ENCODE measurements at regions not wholly inside any gene's neighbourhood (a gene's known extent, or its start where the extent isn't known, plus 50 kb on each side); places are given as distances from the start of the nearest gene placed in this dataset.

DNA sequence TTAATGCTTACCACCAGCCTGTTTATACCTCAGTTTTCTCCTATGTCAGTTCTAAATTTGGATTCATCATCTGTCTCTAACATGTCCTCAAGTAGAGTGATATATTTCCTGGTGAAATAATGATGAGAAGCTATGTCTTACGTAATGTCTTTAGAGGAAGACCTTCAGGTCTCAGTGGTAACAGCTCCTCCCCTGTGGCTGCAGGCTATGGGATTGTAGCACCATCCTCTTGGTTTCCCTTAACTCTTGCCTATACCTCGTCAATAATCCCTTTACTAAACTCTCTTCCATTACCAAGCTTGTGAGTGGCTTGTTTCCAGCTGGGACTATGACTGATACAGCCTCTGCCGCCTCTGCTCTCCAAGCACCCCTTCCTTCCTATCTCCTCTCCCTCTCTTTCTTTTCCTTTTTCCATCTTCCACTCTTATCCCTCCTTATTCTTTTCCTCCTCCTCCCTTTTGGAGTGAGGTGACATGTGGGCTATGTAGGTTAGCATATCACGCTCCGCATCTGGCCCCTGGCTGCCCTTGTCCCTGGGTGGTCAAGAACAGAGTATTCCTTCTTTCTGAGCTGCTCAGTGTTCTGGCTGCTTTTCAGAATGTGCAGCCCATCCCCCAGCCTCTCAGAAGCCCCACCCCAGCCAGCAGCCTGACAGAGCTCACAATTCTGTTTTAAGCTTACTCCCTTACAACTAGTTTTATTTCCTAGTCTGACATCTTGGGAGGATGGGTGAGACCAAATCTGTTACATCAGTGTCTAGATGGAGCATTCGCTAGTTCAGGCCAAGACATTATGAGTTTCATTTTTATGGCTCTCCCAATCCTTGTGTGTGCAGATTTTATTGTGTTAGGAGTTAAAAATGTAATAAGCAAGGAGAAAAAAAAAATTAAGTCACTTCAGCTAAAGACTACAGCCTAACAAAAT lies 75.0 kb upstream of the RNU6-1 start:
- TF ChIP-seq, protein P1, sequence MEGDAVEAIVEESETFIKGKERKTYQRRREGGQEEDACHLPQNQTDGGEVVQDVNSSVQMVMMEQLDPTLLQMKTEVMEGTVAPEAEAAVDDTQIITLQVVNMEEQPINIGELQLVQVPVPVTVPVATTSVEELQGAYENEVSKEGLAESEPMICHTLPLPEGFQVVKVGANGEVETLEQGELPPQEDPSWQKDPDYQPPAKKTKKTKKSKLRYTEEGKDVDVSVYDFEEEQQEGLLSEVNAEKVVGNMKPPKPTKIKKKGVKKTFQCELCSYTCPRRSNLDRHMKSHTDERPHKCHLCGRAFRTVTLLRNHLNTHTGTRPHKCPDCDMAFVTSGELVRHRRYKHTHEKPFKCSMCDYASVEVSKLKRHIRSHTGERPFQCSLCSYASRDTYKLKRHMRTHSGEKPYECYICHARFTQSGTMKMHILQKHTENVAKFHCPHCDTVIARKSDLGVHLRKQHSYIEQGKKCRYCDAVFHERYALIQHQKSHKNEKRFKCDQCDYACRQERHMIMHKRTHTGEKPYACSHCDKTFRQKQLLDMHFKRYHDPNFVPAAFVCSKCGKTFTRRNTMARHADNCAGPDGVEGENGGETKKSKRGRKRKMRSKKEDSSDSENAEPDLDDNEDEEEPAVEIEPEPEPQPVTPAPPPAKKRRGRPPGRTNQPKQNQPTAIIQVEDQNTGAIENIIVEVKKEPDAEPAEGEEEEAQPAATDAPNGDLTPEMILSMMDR (IDR thresholded peaks at IDR 0.05): no peak
- no peak for TF ChIP-seq ZFX (IDR thresholded peaks at IDR 0.05; ENCODE audit: borderline replicate concordance)
- H3K27ac ChIP-seq: peak overlapping the region; percentile 98

DNA sequence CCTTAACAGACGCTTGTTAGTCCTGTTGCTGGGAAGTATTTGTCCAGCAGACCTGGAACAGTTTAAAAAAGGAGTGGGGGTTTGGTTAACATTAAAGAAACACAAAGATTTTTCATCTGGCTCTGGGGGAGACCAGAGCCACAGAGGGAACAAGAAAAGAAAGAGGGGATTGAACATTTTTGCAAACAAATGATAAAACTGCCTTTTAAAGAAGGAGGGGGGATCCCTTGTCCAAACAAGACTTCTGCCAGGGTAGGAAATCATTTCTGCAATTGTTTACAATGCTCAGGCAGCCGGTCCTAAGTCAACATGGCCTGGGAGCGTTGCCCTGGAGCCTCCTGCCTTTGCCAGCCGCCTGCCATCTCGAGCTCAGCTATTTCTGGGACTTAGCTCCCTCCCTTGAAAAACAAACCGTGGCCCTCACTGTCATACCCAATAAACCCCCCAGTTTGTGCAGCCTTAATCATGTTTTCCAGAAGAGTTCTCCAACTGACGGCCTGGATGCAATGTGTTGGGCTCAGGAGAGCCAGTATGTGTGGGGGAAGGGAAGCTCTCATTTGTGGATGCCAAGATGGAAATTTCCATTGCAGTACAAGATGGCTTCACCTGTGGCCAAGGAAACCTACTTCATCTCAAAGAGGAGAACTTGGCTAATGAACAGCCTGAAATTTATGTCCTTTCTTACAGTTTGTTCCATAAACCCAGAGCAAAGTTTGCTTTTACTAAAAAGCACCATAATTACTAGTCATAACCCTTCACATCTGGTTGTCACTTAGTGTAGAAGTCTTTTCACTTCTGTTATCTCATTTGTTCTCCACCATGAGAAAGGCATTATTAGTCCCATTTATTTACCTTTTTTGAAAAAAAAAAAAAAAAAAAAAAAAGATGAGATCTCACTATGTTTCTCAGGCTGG lies 75.9 kb upstream of the RNU6-1 start:
- no peak for TF ChIP-seq ZFX (IDR thresholded peaks at IDR 0.05; ENCODE audit: borderline replicate concordance)
- TF ChIP-seq, protein P1 (IDR thresholded peaks at IDR 0.05): no peak
- peak overlapping the region; percentile 98 for H3K27ac ChIP-seq

DNA sequence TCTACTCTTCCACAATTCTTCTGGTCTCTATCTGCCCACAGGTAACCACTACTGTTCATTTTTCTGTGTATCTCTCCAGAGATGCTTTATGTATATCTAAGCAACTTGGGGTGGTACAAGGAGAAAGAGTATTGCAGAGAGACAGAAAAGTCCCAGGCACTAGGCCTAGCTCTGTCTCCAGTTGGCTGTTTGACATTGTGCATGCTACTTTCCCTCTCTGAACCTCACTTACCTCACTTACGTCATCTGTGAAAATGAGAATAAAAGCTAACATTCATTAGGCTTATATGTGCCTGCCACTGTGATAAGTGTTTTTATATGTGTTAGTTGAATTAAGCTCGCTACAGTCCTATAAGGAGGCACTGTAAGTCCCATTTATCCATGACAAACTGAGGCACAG lies 76.7 kb upstream of the RNU6-1 start:
- H3K27ac ChIP-seq: peak overlapping the region; percentile 98
- no peak for TF ChIP-seq ZFX (IDR thresholded peaks at IDR 0.05; ENCODE audit: borderline replicate concordance)
- TF ChIP-seq, protein P1 (IDR thresholded peaks at IDR 0.05): no peak

DNA sequence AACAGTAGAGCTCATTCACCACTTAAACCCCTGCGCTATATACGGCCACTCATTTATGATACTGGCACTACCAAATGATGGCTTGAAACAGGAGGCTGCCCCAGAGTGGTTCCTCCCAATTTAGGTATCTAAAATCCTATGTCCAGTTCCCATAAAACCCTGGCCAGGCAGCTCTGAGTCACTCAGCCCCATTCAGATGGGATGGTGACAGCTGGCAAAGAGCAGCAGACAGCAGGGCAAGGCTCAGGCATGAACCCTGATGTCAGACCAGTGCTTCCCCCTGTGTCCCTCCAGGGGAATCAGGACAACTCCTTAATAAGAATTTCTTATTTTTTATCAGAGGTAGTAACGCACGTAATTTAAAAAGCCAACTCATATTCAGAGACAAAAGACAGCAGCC lies 77.2 kb upstream of the RNU6-1 start:
- H3K27ac ChIP-seq: peak overlapping the region; percentile 98; the same call in 1 of the 2 replicates
- TF ChIP-seq, protein P1 (IDR thresholded peaks at IDR 0.05): no peak
- no peak for TF ChIP-seq ZFX (IDR thresholded peaks at IDR 0.05; ENCODE audit: borderline replicate concordance)

DNA sequence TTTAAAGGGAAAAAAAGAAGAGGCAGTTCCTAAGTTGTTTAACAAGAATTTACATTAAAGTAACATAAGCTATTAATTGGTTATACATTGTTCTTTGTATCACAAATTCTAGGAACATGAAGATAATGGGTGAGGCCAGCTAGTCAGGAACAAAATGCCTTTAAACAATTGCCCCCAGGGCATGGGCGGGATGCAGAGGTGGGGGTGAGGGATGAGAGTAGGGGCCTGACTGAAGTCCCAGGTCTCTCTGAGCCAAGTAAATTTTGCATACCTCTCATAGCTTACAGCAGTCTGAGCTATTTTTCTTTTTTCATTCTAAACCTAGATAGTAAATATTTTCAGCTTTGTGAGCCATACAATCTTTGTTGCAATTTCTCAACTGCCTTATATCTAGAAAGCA lies 77.8 kb upstream of the RNU6-1 start:
- TF ChIP-seq ZFX (IDR thresholded peaks at IDR 0.05; ENCODE audit: borderline replicate concordance): no peak
- TF ChIP-seq, protein P1 (IDR thresholded peaks at IDR 0.05): no peak
- H3K27ac ChIP-seq: peak overlapping the region; percentile 22; the same call in 1 of the 2 replicates

DNA sequence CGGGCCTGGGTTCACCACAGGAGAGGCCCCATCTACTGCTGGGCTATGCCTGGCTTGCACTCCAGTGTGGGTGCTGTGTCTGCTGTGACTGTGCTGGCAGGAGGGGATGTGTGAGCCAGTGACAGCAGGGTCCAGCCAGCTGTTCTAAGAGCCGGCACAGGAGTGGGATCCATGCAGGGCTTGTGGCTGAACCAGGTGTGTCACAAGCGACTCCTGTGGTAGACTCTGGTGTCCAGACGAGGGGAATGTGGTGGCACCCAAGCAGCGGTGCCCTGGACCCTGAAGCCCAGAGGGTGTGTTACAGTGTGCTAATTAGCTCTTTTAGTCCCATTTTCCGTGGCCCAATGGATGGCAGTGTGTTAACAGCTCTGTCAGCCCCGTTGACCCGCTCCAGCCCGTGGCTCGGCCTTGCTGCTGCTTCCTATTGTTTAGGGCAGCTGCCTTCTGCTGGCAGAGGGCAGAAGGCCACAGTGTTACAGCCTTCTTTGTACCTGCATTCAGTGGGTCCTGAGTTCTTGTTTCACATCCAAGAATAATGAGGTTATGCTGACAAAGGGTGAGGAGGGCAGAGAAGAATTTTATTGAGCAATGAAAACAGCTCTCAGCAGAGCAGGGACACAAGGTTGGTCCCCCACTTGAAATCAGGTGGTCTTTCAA lies 78.5 kb upstream of the RNU6-1 start:
- no peak overlapping the region for H3K27ac ChIP-seq
- TF ChIP-seq ZFX (IDR thresholded peaks at IDR 0.05; ENCODE audit: borderline replicate concordance): no peak
- TF ChIP-seq, protein P1 (IDR thresholded peaks at IDR 0.05): no peak

Measured in 22Rv1 (cell line).